ENCODE measurements at regions not wholly inside any gene's neighbourhood (a gene's known extent, or its start where the extent isn't known, plus 50 kb on each side); places are given as distances from the start of the nearest gene placed in this dataset.

DNA sequence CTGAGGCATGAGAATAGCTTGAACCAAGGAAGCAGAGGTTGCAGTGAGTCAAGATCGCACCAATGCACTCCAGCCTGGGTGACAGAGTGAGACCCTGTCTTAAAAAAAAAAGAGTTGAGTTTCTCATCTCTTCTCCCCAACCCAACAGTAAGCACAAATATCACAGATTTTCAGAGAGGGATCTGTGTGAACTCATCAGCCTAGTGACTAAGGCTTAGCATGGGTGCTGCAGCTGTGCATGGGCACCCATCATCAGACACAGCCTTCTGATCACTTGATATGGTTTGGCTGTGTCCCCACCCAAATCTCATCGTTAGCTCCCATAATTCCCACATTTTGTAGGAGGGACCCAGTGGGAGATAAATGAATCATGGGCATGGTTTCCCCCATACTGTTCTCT lies 298.9 kb downstream of the PCNX1 start:
- Histone ChIP-seq H3K9me1 (replicated peaks; ENCODE audit: control insufficient read depth, extremely low read depth, insufficient read depth, low read length) (no peaks in the 10 kb centered on the region), H2AFZ (ENCODE audit: low read depth, low read length) (no peak overlapping the region), H3K27me3 (ENCODE audit: control insufficient read depth in 2 of 2, insufficient read depth in 2 of 2, low read length in 2 of 2) (peaks cover 0 to 2% of the 10 kb centered on the region in 2 experiments), H3K79me2 (ENCODE audit: control insufficient read depth, insufficient read depth, low read length) (no peaks in the 10 kb centered on the region), H3K4me2 (ENCODE audit: insufficient read depth, low read length) (no peak overlapping the region), H3K36me3 (ENCODE audit: control insufficient read depth in 2 of 2, extremely low read depth in 1 of 2, insufficient read depth in 2 of 2, low read length in 2 of 2) (no peaks in the 10 kb centered on the region), H4K20me1 (replicated peaks; ENCODE audit: control insufficient read depth, extremely low read depth, insufficient read depth, low read length) (no peaks in the 10 kb centered on the region), H3K27ac (ENCODE audit: insufficient read depth, low read depth, low read length) (no peak overlapping the region), H3K4me3 (replicated peaks in 1 of 3; ENCODE audit: insufficient read depth in 1 of 3, low read depth in 1 of 3, low read length in 3 of 3) (no peak overlapping the region), H3K9ac (replicated peaks; ENCODE audit: extremely low read depth, insufficient read depth, low read length) (no peak overlapping the region), H3K4me1 (ENCODE audit: control insufficient read depth, extremely low read depth, insufficient read depth, low read length) (no peaks in the 10 kb centered on the region), H3K9me3 (replicated peaks; ENCODE audit: control insufficient read depth, insufficient read depth, low read length) (no peaks in the 10 kb centered on the region)
- no peak for TF ChIP-seq POLR2A (IDR thresholded peaks at IDR 0.05; ENCODE audit: low read depth, low read length)
- no peak for TF ChIP-seq FOS (IDR thresholded peaks at IDR 0.05; ENCODE audit: borderline replicate concordance, insufficient read depth, low read length)
- no peak for TF ChIP-seq EZH2 (IDR thresholded peaks at IDR 0.05; ENCODE audit: borderline replicate concordance, low read depth, low read length, severe bottlenecking)
- CTCF ChIA-PET = interaction anchor here (0.9 to 1.4 kb wide), 5 partner anchors 9 to 649 kb away, joined by 3 to 6 read pairs (median 3); no protein-coding TSS in a partner anchor
- POLR2A ChIA-PET = no interaction called here
- dilution Hi-C loops (cut with MboI; ENCODE audit: extremely low pct_ligation_motif_present, low sequenced_read_pairs) (no loop called here), intact Hi-C loops (cut with micrococcal nuclease) (no loop called here)
- BruUV-seq (replicated peaks) = no TSS peak
- DNase-seq (ENCODE audit: low read depth, low spot score) = no peak
- no peak for FAIRE-seq

DNA sequence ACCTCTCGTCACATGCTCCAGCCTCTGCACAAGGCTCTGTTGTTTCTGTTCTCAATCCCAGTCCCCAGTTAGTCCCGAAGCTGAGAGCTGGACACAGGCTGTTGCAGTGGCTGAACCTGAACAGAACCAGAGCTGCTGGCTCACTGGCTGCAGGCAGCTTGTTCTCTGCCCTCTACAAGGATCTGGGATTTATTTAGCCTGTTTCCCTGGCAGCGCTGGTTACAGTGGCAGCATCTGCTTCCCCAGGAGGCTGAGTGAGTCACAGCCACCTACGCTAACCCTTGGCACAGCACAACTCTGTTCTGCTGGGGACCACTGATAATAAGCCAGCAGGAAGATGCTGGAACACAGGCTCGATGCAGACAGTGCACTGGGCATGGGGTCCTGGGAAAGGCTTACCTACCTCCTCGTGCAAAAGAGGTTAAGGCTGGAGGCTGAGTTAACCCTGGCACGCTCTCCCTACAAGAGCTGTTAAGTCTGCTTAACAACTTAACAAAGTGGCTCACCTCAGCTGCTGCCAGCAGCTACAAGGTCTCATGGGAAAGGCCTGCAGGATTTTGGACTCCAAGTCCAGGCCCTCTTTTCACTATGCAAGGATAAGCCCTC lies 299.6 kb downstream of the PCNX1 start:
- no peak overlapping the region for H3K27ac ChIP-seq (ENCODE audit: insufficient read depth, low read depth, low read length)
- no peak overlapping the region for H3K4me2 ChIP-seq (ENCODE audit: insufficient read depth, low read length)
- CTCF ChIA-PET = interaction anchor here (0.9 to 1.4 kb wide), 5 partner anchors 9 to 648 kb away, joined by 3 to 6 read pairs (median 3); no protein-coding TSS in a partner anchor
- no TSS peak for BruUV-seq (replicated peaks)
- no peaks in the 10 kb centered on the region for H4K20me1 ChIP-seq (replicated peaks; ENCODE audit: control insufficient read depth, extremely low read depth, insufficient read depth, low read length)
- intact Hi-C loops (cut with micrococcal nuclease) = no loop called here
- peaks cover 0 to 2% of the 10 kb centered on the region in 2 experiments for H3K27me3 ChIP-seq (ENCODE audit: control insufficient read depth in 2 of 2, insufficient read depth in 2 of 2, low read length in 2 of 2)
- no peak overlapping the region for H3K4me3 ChIP-seq (replicated peaks in 1 of 3; ENCODE audit: insufficient read depth in 1 of 3, low read depth in 1 of 3, low read length in 3 of 3)
- TF ChIP-seq GATA2 (IDR thresholded peaks at IDR 0.05; ENCODE audit: insufficient read depth, insufficient read length, low read depth, low read length) = no peak
- TF ChIP-seq JUN (IDR thresholded peaks at IDR 0.05; ENCODE audit: borderline replicate concordance, insufficient read depth, insufficient read length, low read depth) = peak; percentile 44
- TF ChIP-seq POLR2AphosphoS5 (IDR thresholded peaks at IDR 0.05; ENCODE audit: insufficient read depth, low read depth, low read length) = peak; percentile 26
- peak; percentile 18 for TF ChIP-seq FOS (IDR thresholded peaks at IDR 0.05; ENCODE audit: borderline replicate concordance, insufficient read depth, low read length)
- no peak for TF ChIP-seq POLR2A (IDR thresholded peaks at IDR 0.05; ENCODE audit: low read depth, low read length)
- H3K4me1 ChIP-seq (ENCODE audit: control insufficient read depth, extremely low read depth, insufficient read depth, low read length) = no peaks in the 10 kb centered on the region
- H3K79me2 ChIP-seq (ENCODE audit: control insufficient read depth, insufficient read depth, low read length) = no peaks in the 10 kb centered on the region
- no peaks in the 10 kb centered on the region for H3K9me3 ChIP-seq (replicated peaks; ENCODE audit: control insufficient read depth, insufficient read depth, low read length)
- POLR2A ChIA-PET = no interaction called here
- FAIRE-seq = no peak
- dilution Hi-C loops (cut with MboI; ENCODE audit: extremely low pct_ligation_motif_present, low sequenced_read_pairs) = no loop called here
- no peaks in the 10 kb centered on the region for H3K36me3 ChIP-seq (ENCODE audit: control insufficient read depth in 2 of 2, extremely low read depth in 1 of 2, insufficient read depth in 2 of 2, low read length in 2 of 2)
- H3K9me1 ChIP-seq (replicated peaks; ENCODE audit: control insufficient read depth, extremely low read depth, insufficient read depth, low read length) = no peaks in the 10 kb centered on the region
- DNase-seq (ENCODE audit: low read depth, low spot score) = peak; percentile 91
- no peak overlapping the region for H3K9ac ChIP-seq (replicated peaks; ENCODE audit: extremely low read depth, insufficient read depth, low read length)
- no peak overlapping the region for H2AFZ ChIP-seq (ENCODE audit: low read depth, low read length)
